ENCODE measurements at regions not wholly inside any gene's neighbourhood (a gene's known extent, or its start where the extent isn't known, plus 50 kb on each side); places are given as distances from the start of the nearest gene placed in this dataset.

GRCh38 chr3:16728770-16729745 lies 123.8 kb upstream of the DAZL start:
- no peaks in the 10 kb centered on the region for H3K36me3 ChIP-seq (ENCODE audit: control insufficient read depth, insufficient read depth, low read length)
- no peaks in the 10 kb centered on the region for H3K4me1 ChIP-seq (ENCODE audit: control insufficient read depth, insufficient read depth, low read length)
- no peak overlapping the region for H3K27ac ChIP-seq (ENCODE audit: low read length)
- H3K27me3 ChIP-seq (ENCODE audit: control insufficient read depth, insufficient read depth, low read length) = no peaks in the 10 kb centered on the region
- WGBS (ENCODE audit: insufficient coverage, insufficient read length) = no CpG with 5 or more reads among the region's 4 CpGs
- DNase-seq (ENCODE audit: low read depth, low spot score) = no peak
- H3K9me3 ChIP-seq (ENCODE audit: control insufficient read depth, insufficient read depth, low read length) = no peaks in the 10 kb centered on the region; the same call in 1 of the 2 replicates
- H3K4me3 ChIP-seq (ENCODE audit: low read length) = no peak overlapping the region

- no peak overlapping the region for H3K27ac ChIP-seq (ENCODE audit: low read length)
- H3K4me3 ChIP-seq (ENCODE audit: low read length) = no peak overlapping the region
- no CpG with 5 or more reads among the region's 1 CpG for WGBS (ENCODE audit: insufficient coverage, insufficient read length)
- H3K27me3 ChIP-seq (ENCODE audit: control insufficient read depth, insufficient read depth, low read length) = no peaks in the 10 kb centered on the region
- H3K36me3 ChIP-seq (ENCODE audit: control insufficient read depth, insufficient read depth, low read length) = no peaks in the 10 kb centered on the region
- H3K9me3 ChIP-seq (ENCODE audit: control insufficient read depth, insufficient read depth, low read length) = no peaks in the 10 kb centered on the region
- no peaks in the 10 kb centered on the region for H3K4me1 ChIP-seq (ENCODE audit: control insufficient read depth, insufficient read depth, low read length)
- DNase-seq (ENCODE audit: low read depth, low spot score) = no peak
Measured at GRCh38 chr3:16738451-16738850, 133.2 kb upstream of the DAZL start.

GRCh38 chr3:16739541-16740105 lies 134.4 kb upstream of the DAZL start:
- no CpG with 5 or more reads among the region's 5 CpGs for WGBS (ENCODE audit: insufficient coverage, insufficient read length)
- no peaks in the 10 kb centered on the region for H3K4me1 ChIP-seq (ENCODE audit: control insufficient read depth, insufficient read depth, low read length)
- H3K27me3 ChIP-seq (ENCODE audit: control insufficient read depth, insufficient read depth, low read length) = no peaks in the 10 kb centered on the region
- no peak overlapping the region for H3K27ac ChIP-seq (ENCODE audit: low read length)
- DNase-seq (ENCODE audit: low read depth, low spot score) = no peak
- no peak overlapping the region for H3K4me3 ChIP-seq (ENCODE audit: low read length)
- H3K9me3 ChIP-seq (ENCODE audit: control insufficient read depth, insufficient read depth, low read length) = no peaks in the 10 kb centered on the region
- H3K36me3 ChIP-seq (ENCODE audit: control insufficient read depth, insufficient read depth, low read length) = no peaks in the 10 kb centered on the region

- Histone ChIP-seq H3K4me1 (ENCODE audit: control insufficient read depth, insufficient read depth, low read length) (no peaks in the 10 kb centered on the region), H3K27me3 (ENCODE audit: control insufficient read depth, insufficient read depth, low read length) (no peaks in the 10 kb centered on the region), H3K4me3 (ENCODE audit: low read length) (no peak overlapping the region), H3K36me3 (ENCODE audit: control insufficient read depth, insufficient read depth, low read length) (no peaks in the 10 kb centered on the region), H3K27ac (ENCODE audit: low read length) (no peak overlapping the region), H3K9me3 (ENCODE audit: control insufficient read depth, insufficient read depth, low read length) (no peaks in the 10 kb centered on the region)
- no CpG with 5 or more reads among the region's 1 CpG for WGBS (ENCODE audit: insufficient coverage, insufficient read length)
- DNase-seq (ENCODE audit: low read depth, low spot score) = no peak
Measured at GRCh38 chr3:16740515-16740914, 135.3 kb upstream of the DAZL start.

- Histone ChIP-seq H3K27me3 (ENCODE audit: control insufficient read depth, insufficient read depth, low read length) (no peaks in the 10 kb centered on the region), H3K9me3 (ENCODE audit: control insufficient read depth, insufficient read depth, low read length) (no peaks in the 10 kb centered on the region), H3K4me1 (ENCODE audit: control insufficient read depth, insufficient read depth, low read length) (no peaks in the 10 kb centered on the region), H3K36me3 (ENCODE audit: control insufficient read depth, insufficient read depth, low read length) (no peaks in the 10 kb centered on the region), H3K4me3 (ENCODE audit: low read length) (no peak overlapping the region), H3K27ac (ENCODE audit: low read length) (no peak overlapping the region)
- no CpG with 5 or more reads among the region's 4 CpGs for WGBS (ENCODE audit: insufficient coverage, insufficient read length)
- DNase-seq (ENCODE audit: low read depth, low spot score) = no peak
Measured at GRCh38 chr3:16741103-16741758, 136.0 kb upstream of the DAZL start.

GRCh38 chr3:16741890-16742289 lies 136.7 kb upstream of the DAZL start:
- H3K4me1 ChIP-seq (ENCODE audit: control insufficient read depth, insufficient read depth, low read length) = no peaks in the 10 kb centered on the region
- WGBS (ENCODE audit: insufficient coverage, insufficient read length) = no CpG with 5 or more reads among the region's 4 CpGs

GRCh38 chr3:16743276-16743675 lies 138.1 kb upstream of the DAZL start:
- H3K36me3 ChIP-seq (ENCODE audit: control insufficient read depth, insufficient read depth, low read length) = no peaks in the 10 kb centered on the region
- no peak overlapping the region for H3K4me3 ChIP-seq (ENCODE audit: low read length)
- H3K27me3 ChIP-seq (ENCODE audit: control insufficient read depth, insufficient read depth, low read length) = no peaks in the 10 kb centered on the region
- H3K27ac ChIP-seq (ENCODE audit: low read length) = no peak overlapping the region
- H3K9me3 ChIP-seq (ENCODE audit: control insufficient read depth, insufficient read depth, low read length) = no peaks in the 10 kb centered on the region
- no peak for DNase-seq (ENCODE audit: low read depth, low spot score)
- no peaks in the 10 kb centered on the region for H3K4me1 ChIP-seq (ENCODE audit: control insufficient read depth, insufficient read depth, low read length)

More at GRCh38 chr3:16741890-16742289, 136.7 kb upstream of the DAZL start:
- H3K9me3 ChIP-seq (ENCODE audit: control insufficient read depth, insufficient read depth, low read length) = no peaks in the 10 kb centered on the region
- H3K4me3 ChIP-seq (ENCODE audit: low read length) = no peak overlapping the region
- no peaks in the 10 kb centered on the region for H3K36me3 ChIP-seq (ENCODE audit: control insufficient read depth, insufficient read depth, low read length)
- no peaks in the 10 kb centered on the region for H3K27me3 ChIP-seq (ENCODE audit: control insufficient read depth, insufficient read depth, low read length)
- no peak for DNase-seq (ENCODE audit: low read depth, low spot score)
- no peak overlapping the region for H3K27ac ChIP-seq (ENCODE audit: low read length)

GRCh38 chr3:16759227-16759903 lies 125.4 kb upstream of the PLCL2 start:
- no peaks in the 10 kb centered on the region for H3K27me3 ChIP-seq (ENCODE audit: control insufficient read depth, insufficient read depth, low read length)
- DNase-seq (ENCODE audit: low read depth, low spot score) = no peak
- no peaks in the 10 kb centered on the region for H3K36me3 ChIP-seq (ENCODE audit: control insufficient read depth, insufficient read depth, low read length)
- H3K4me1 ChIP-seq (ENCODE audit: control insufficient read depth, insufficient read depth, low read length) = no peaks in the 10 kb centered on the region
- no peaks in the 10 kb centered on the region for H3K9me3 ChIP-seq (ENCODE audit: control insufficient read depth, insufficient read depth, low read length)
- no peak overlapping the region for H3K4me3 ChIP-seq (ENCODE audit: low read length)
- no peak overlapping the region for H3K27ac ChIP-seq (ENCODE audit: low read length)
- WGBS (ENCODE audit: insufficient coverage, insufficient read length) = no CpG with 5 or more reads among the region's 2 CpGs

- no peak for DNase-seq (ENCODE audit: low read depth, low spot score)
- Histone ChIP-seq H3K9me3 (ENCODE audit: control insufficient read depth, insufficient read depth, low read length) (no peaks in the 10 kb centered on the region), H3K4me3 (ENCODE audit: low read length) (no peak overlapping the region), H3K4me1 (ENCODE audit: control insufficient read depth, insufficient read depth, low read length) (no peaks in the 10 kb centered on the region), H3K27me3 (ENCODE audit: control insufficient read depth, insufficient read depth, low read length) (no peaks in the 10 kb centered on the region), H3K27ac (ENCODE audit: low read length) (no peak overlapping the region), H3K36me3 (ENCODE audit: control insufficient read depth, insufficient read depth, low read length) (no peaks in the 10 kb centered on the region)
- no CpG with 5 or more reads among the region's 1 CpG for WGBS (ENCODE audit: insufficient coverage, insufficient read length)
Measured at GRCh38 chr3:16761571-16761970, 123.2 kb upstream of the PLCL2 start.

- no peak overlapping the region for H3K4me3 ChIP-seq (ENCODE audit: low read length)
- H3K9me3 ChIP-seq (ENCODE audit: control insufficient read depth, insufficient read depth, low read length) = no peaks in the 10 kb centered on the region
- no CpG with 5 or more reads among the region's 1 CpG for WGBS (ENCODE audit: insufficient coverage, insufficient read length)
- H3K36me3 ChIP-seq (ENCODE audit: control insufficient read depth, insufficient read depth, low read length) = no peaks in the 10 kb centered on the region
- no peaks in the 10 kb centered on the region for H3K4me1 ChIP-seq (ENCODE audit: control insufficient read depth, insufficient read depth, low read length)
- no peak for DNase-seq (ENCODE audit: low read depth, low spot score)
- H3K27ac ChIP-seq (ENCODE audit: low read length) = no peak overlapping the region
- no peaks in the 10 kb centered on the region for H3K27me3 ChIP-seq (ENCODE audit: control insufficient read depth, insufficient read depth, low read length)
Measured at GRCh38 chr3:16765661-16766060, 119.1 kb upstream of the PLCL2 start.
